ENCODE measurements at regions not wholly inside any gene's neighbourhood (a gene's known extent, or its start where the extent isn't known, plus 50 kb on each side); places are given as distances from the start of the nearest gene placed in this dataset.

DNA sequence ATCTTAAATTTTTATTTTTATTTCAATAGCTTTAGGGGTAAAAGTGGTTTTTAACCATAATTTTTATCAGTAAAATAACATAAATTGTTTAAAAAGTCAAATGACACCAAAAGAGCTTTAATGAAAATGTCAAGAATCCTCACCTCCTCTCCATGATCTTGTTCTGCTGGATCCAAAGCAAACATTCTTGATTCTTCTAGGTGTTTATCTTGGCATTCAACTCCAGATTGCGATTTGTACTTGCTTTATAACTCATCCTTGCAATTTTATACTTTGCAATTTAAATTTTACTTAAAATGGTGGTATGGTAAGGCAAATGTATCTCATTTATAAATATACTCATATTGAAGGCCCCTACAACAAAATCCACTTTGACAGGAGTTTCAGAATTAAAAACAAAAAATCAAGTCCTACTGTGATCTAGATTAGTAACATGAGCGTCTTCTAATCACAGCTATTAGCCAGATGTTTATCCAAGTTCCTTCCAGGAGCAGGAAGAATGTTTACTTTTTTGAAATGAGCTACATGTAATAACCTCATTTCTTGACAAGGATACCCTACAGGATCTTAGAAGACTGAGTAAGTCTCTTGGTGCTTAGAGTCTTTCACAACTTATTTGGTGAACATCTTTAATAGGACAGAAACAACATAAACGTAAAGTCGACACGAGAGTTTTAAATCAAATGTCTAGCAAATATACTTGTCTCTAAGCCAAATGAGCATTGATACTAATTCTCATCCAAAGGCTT lies 72.4 kb upstream of the CARD18 start:
- CTCF ChIA-PET: no interaction called here
- TF ChIP-seq ZNF2 (tag by site-specific recombination; IDR thresholded peaks at IDR 0.05) (no peak), ZNF670 (tag by site-specific recombination; IDR thresholded peaks at IDR 0.05; ENCODE audit: low read depth) (no peak), ZNF274 (IDR thresholded peaks at IDR 0.05; ENCODE audit: low read length) (no peak), ZNF274 (tag by site-specific recombination; IDR thresholded peaks at IDR 0.05; ENCODE audit: borderline replicate concordance) (no peak), SP2 (tag by site-specific recombination; IDR thresholded peaks at IDR 0.05) (no peak)
- TF ChIP-seq, protein P1, sequence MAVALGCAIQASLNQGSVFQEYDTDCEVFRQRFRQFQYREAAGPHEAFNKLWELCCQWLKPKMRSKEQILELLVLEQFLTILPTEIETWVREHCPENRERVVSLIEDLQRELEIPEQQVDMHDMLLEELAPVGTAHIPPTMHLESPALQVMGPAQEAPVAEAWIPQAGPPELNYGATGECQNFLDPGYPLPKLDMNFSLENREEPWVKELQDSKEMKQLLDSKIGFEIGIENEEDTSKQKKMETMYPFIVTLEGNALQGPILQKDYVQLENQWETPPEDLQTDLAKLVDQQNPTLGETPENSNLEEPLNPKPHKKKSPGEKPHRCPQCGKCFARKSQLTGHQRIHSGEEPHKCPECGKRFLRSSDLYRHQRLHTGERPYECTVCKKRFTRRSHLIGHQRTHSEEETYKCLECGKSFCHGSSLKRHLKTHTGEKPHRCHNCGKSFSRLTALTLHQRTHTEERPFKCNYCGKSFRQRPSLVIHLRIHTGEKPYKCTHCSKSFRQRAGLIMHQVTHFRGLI (tag by site-specific recombination; IDR thresholded peaks at IDR 0.05): no peak
- Histone ChIP-seq H3K36me3 (ENCODE audit: control insufficient read depth in 2 of 2, insufficient read depth in 1 of 2, low read length in 2 of 2) (no peaks in the 10 kb centered on the region), H3K4me3 (ENCODE audit: low read depth, low read length) (no peak overlapping the region), H3K4me1 (ENCODE audit: control insufficient read depth, insufficient read depth, low read length) (no peaks in the 10 kb centered on the region), H3K27ac (ENCODE audit: extremely low read depth, low read depth, low read length) (no peak overlapping the region), H3K9me3 (ENCODE audit: control insufficient read depth, insufficient read depth, low read depth, low read length) (no peaks in the 10 kb centered on the region)
- POLR2A ChIA-PET: no interaction called here

DNA sequence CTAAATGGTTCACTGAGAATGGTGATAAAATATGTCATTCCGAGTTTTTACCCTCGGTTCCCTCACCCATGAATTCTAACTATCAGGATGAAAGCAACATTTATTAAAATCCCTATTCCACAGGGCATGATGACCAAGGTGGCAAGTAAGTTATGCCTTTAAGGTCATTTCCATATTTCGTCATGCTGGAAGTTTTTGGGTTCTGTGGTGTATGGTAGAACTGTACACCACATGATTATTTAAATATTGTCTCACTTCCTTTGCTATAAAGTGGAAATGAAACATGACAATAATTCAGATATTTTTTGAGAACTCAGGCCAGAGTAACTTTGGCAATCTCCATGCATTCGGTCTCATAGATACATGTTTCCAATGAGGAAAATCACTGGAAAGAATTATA lies 68.5 kb upstream of the CARD18 start:
- H3K4me1 ChIP-seq (ENCODE audit: control insufficient read depth, insufficient read depth, low read length): no peaks in the 10 kb centered on the region
- ChIA-PET CTCF (interaction anchor here (0.7 kb wide), 1 partner anchor 1113 kb away, joined by 3 read pairs; no protein-coding TSS in a partner anchor), POLR2A (no interaction called here)
- no peak overlapping the region for H3K27ac ChIP-seq (ENCODE audit: extremely low read depth, low read depth, low read length)
- no peaks in the 10 kb centered on the region for H3K36me3 ChIP-seq (ENCODE audit: control insufficient read depth in 2 of 2, insufficient read depth in 1 of 2, low read length in 2 of 2)
- no peak overlapping the region for H3K4me3 ChIP-seq (ENCODE audit: low read depth, low read length)
- no peaks in the 10 kb centered on the region for H3K9me3 ChIP-seq (ENCODE audit: control insufficient read depth, insufficient read depth, low read depth, low read length)
- TF ChIP-seq ZNF239 (tag by site-specific recombination; IDR thresholded peaks at IDR 0.05) (no peak), YY2 (tag by site-specific recombination; IDR thresholded peaks at IDR 0.05) (no peak), RBAK (tag by site-specific recombination; IDR thresholded peaks at IDR 0.05) (no peak), ZNF132 (tag by site-specific recombination; IDR thresholded peaks at IDR 0.05; ENCODE audit: borderline replicate concordance) (no peak), ZNF223 (tag by site-specific recombination; IDR thresholded peaks at IDR 0.05) (no peak), ZNF48 (tag by site-specific recombination; IDR thresholded peaks at IDR 0.05) (no peak), SP3 (tag by site-specific recombination; IDR thresholded peaks at IDR 0.05) (no peak), BCL11B (tag by site-specific recombination; IDR thresholded peaks at IDR 0.05; ENCODE audit: low read depth) (no peak)

DNA sequence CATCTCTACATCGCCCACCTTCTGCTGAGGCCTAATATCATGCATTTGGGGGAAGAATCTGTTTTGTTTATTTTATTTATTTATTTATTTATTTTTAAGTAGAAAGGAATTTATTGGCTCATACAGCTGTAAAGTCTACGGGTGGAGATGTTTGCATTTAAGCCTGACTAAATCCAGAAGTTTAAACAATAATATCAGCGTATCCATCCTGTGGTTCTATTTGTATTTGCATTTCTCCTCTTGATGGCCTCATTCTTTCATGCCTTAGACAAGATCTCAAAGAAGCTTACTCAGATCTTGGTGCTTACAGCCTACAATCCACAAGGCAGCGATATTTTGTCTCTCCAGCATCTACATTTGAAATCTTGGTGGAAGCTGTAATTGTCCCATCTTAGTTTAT lies 67.1 kb upstream of the CARD18 start:
- H3K27ac ChIP-seq (ENCODE audit: extremely low read depth, low read depth, low read length): no peak overlapping the region
- no peaks in the 10 kb centered on the region for H3K36me3 ChIP-seq (ENCODE audit: control insufficient read depth in 2 of 2, insufficient read depth in 1 of 2, low read length in 2 of 2)
- no peak for TF ChIP-seq BCL11B (tag by site-specific recombination; IDR thresholded peaks at IDR 0.05; ENCODE audit: low read depth)
- TF ChIP-seq ZNF792 (tag by site-specific recombination; IDR thresholded peaks at IDR 0.05): no peak
- TF ChIP-seq ZNF23 (tag by site-specific recombination; IDR thresholded peaks at IDR 0.05; ENCODE audit: borderline replicate concordance): no peak
- no peak for TF ChIP-seq ZNF175 (tag by site-specific recombination; IDR thresholded peaks at IDR 0.05)
- TF ChIP-seq ZSCAN16 (tag by site-specific recombination; IDR thresholded peaks at IDR 0.05): no peak
- no peak for TF ChIP-seq PRDM1 (tag by site-specific recombination; IDR thresholded peaks at IDR 0.05)
- POLR2A ChIA-PET: no interaction called here
- CTCF ChIA-PET: interaction anchor here (1.0 kb wide), 1 partner anchor 25 kb away, joined by 3 read pairs; no protein-coding TSS in a partner anchor
- no peak overlapping the region for H3K4me3 ChIP-seq (ENCODE audit: low read depth, low read length)
- H3K9me3 ChIP-seq (ENCODE audit: control insufficient read depth, insufficient read depth, low read depth, low read length): no peaks in the 10 kb centered on the region
- no peaks in the 10 kb centered on the region for H3K4me1 ChIP-seq (ENCODE audit: control insufficient read depth, insufficient read depth, low read length)

DNA sequence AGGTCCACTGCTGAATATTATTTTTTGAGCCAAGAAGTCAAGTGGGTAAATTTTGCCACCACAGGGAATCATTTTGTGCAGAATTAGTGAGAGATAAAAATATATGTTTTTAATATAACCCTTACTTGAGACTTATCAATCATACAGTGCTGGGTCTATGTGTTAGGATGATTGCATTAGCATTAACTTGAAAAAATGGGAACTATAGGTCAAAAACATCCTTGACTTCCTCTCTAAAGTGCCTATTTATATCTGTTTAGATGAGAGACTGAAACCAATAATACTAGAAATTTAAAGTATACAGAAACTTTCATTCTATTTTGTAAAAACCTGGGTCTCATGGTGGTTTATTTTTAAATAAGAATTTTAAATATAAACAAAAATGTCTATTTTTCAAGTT lies 65.1 kb upstream of the CARD18 start:
- no peak overlapping the region for H3K4me3 ChIP-seq (ENCODE audit: low read depth, low read length)
- no peaks in the 10 kb centered on the region for H3K9me3 ChIP-seq (ENCODE audit: control insufficient read depth, insufficient read depth, low read depth, low read length)
- ChIA-PET POLR2A (no interaction called here), CTCF (no interaction called here)
- no peaks in the 10 kb centered on the region for H3K4me1 ChIP-seq (ENCODE audit: control insufficient read depth, insufficient read depth, low read length)
- no peaks in the 10 kb centered on the region for H3K36me3 ChIP-seq (ENCODE audit: control insufficient read depth in 2 of 2, insufficient read depth in 1 of 2, low read length in 2 of 2)
- H3K27ac ChIP-seq (ENCODE audit: extremely low read depth, low read depth, low read length): no peak overlapping the region
- TF ChIP-seq GLIS2 (tag by site-specific recombination; IDR thresholded peaks at IDR 0.05) (no peak), ZNF37A (tag by site-specific recombination; IDR thresholded peaks at IDR 0.05) (no peak), KLF16 (tag by site-specific recombination; IDR thresholded peaks at IDR 0.05) (no peak), ZNF510 (tag by site-specific recombination; IDR thresholded peaks at IDR 0.05; ENCODE audit: insufficient replicate concordance) (no peak), REPIN1 (tag by site-specific recombination; IDR thresholded peaks at IDR 0.05; ENCODE audit: low read depth) (no peak), ZNF175 (tag by site-specific recombination; IDR thresholded peaks at IDR 0.05) (no peak)
- TF ChIP-seq, protein P2, sequence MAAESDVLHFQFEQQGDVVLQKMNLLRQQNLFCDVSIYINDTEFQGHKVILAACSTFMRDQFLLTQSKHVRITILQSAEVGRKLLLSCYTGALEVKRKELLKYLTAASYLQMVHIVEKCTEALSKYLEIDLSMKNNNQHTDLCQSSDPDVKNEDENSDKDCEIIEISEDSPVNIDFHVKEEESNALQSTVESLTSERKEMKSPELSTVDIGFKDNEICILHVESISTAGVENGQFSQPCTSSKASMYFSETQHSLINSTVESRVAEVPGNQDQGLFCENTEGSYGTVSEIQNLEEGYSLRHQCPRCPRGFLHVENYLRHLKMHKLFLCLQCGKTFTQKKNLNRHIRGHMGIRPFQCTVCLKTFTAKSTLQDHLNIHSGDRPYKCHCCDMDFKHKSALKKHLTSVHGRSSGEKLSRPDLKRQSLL (tag by site-specific recombination; IDR thresholded peaks at IDR 0.05): no peak
- TF ChIP-seq, protein P3, sequence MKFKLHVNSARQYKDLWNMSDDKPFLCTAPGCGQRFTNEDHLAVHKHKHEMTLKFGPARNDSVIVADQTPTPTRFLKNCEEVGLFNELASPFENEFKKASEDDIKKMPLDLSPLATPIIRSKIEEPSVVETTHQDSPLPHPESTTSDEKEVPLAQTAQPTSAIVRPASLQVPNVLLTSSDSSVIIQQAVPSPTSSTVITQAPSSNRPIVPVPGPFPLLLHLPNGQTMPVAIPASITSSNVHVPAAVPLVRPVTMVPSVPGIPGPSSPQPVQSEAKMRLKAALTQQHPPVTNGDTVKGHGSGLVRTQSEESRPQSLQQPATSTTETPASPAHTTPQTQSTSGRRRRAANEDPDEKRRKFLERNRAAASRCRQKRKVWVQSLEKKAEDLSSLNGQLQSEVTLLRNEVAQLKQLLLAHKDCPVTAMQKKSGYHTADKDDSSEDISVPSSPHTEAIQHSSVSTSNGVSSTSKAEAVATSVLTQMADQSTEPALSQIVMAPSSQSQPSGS (tag by site-specific recombination; IDR thresholded peaks at IDR 0.05; ENCODE audit: low read depth): no peak
